Neural progenitor cell (in vitro differentiated cells): ENCODE measurements at regions not wholly inside any gene's neighbourhood (a gene's known extent, or its start where the extent isn't known, plus 50 kb on each side); places are given as distances from the start of the nearest gene placed in this dataset.

Experiments used
- CTCF ChIP-seq: fragments of 200-600 bp; sonication (generic); IDR thresholded peaks from 2 replicates; pipeline ENCODE4 v1.5.1; 2017; ENCODE audit warnings: antibody characterized with exemption, mild to moderate bottlenecking
- EZH2 ChIP-seq: fragments of 200-600 bp; sonication (generic); IDR thresholded peaks from 2 replicates; pipeline ENCODE4 v1.6.1; 2017; ENCODE audit warnings: antibody characterized with exemption, mild to moderate bottlenecking, moderate library complexity
- EZH2phosphoT487 ChIP-seq: fragments of 200-600 bp; sonication (generic); IDR thresholded peaks from 2 replicates; pipeline ENCODE4 v1.6.1; 2017; ENCODE audit warnings: antibody characterized with exemption

- TF ChIP-seq EZH2 (no peak), CTCF (no peak), EZH2phosphoT487 (no peak)
These were observed 210.7 kb upstream of the TMPRSS15 start for GRCh38 chr21:18614303-18614702.
